ENCODE measurements at regions not wholly inside any gene's neighbourhood (a gene's known extent, or its start where the extent isn't known, plus 50 kb on each side); places are given as distances from the start of the nearest gene placed in this dataset.
A peak's percentile ranks its signal among the peaks of the same experiment; 100 is the strongest.

GRCh38 chr1:173122344-173122935 is 71.7 kb upstream of the TNFSF18 start:
- CTCF ChIA-PET (ENCODE audit: partially characterized antibody), result interaction anchor here (0.6 to 1.3 kb wide), 2 partner anchors 295 to 379 kb away, joined by 3 to 4 read pairs; no protein-coding TSS in a partner anchor
- Histone ChIP-seq H2BK5ac (ENCODE audit: low read depth, low read length) (no peak overlapping the region), H3K14ac (ENCODE audit: insufficient read length) (no peak overlapping the region), H2AFZ (ENCODE audit: low read length) (peak overlapping the region; percentile 67; the same call in 1 of the 2 replicates), H3K23me2 (ENCODE audit: low read depth, low read length) (peaks cover 2% of the 10 kb centered on the region; the same call in 1 of the 2 replicates), H3K56ac (replicated peaks; ENCODE audit: insufficient read length, low read depth, low read length) (no peak overlapping the region), H3K4me1 (replicated peaks in 1 of 4; ENCODE audit: control insufficient read depth in 3 of 4, insufficient read depth in 4 of 4, low read length in 3 of 4) (peaks cover 0 to 10% (median 5%) of the 10 kb centered on the region in 4 experiments; a peak in 4 of 7 replicates), H3K4me3 (ENCODE audit: extremely low read depth in 1 of 4, insufficient read depth in 2 of 4, low read depth in 3 of 4, low read length in 4 of 4) (peak overlapping the region in 1 of 4 experiments; percentile 20; a peak in 1 of 8 replicates), H3K79me2 (ENCODE audit: control insufficient read depth in 1 of 2, insufficient read depth in 2 of 2, low read length in 2 of 2) (no peaks in the 10 kb centered on the region), H4K20me1 (replicated peaks in 1 of 2; ENCODE audit: control insufficient read depth in 1 of 2, insufficient read depth in 2 of 2, low read length in 2 of 2) (no peaks in the 10 kb centered on the region), H2BK20ac (ENCODE audit: low read length) (no peak overlapping the region), H3K9me3 (ENCODE audit: insufficient read depth in 2 of 2, low read depth in 1 of 2, low read length in 1 of 2) (no peaks in the 10 kb centered on the region; a peak in 1 of 4 replicates), H3K27me3 (replicated peaks in 1 of 4; ENCODE audit: control insufficient read depth in 3 of 4, extremely low read depth in 1 of 4, insufficient read depth in 3 of 4, low read length in 3 of 4) (no peaks in the 10 kb centered on the region), H3K18ac (ENCODE audit: extremely low read depth, low read length) (no peak overlapping the region), H3K4ac (replicated peaks; ENCODE audit: insufficient read length, low read depth, low read length) (no peak overlapping the region), H2BK12ac (ENCODE audit: low read depth, low read length) (no peak overlapping the region), H3K36me3 (ENCODE audit: control insufficient read depth in 2 of 4, insufficient read depth in 4 of 4, low read length in 3 of 4) (no peaks in the 10 kb centered on the region), H3K27ac (ENCODE audit: low read depth, low read length) (no peak overlapping the region; the same call in 1 of the 2 replicates), H3K9ac (replicated peaks in 1 of 4; ENCODE audit: extremely low read depth in 1 of 4, low read depth in 3 of 4, low read length in 3 of 4) (no peak overlapping the region), H3K23ac (ENCODE audit: insufficient read length) (no peak overlapping the region), H2BK120ac (replicated peaks; ENCODE audit: low read depth, low read length) (peak overlapping the region; percentile 91), H4K5ac (ENCODE audit: insufficient read length, low read depth, low read length) (no peak overlapping the region), H4K8ac (ENCODE audit: extremely low read depth, insufficient read depth, low read length) (no peak overlapping the region), H4K91ac (replicated peaks; ENCODE audit: insufficient read length, low read length) (no peak overlapping the region), H2AK5ac (ENCODE audit: low read depth, low read length) (no peak overlapping the region), H3K79me1 (ENCODE audit: low read depth, low read length) (no peaks in the 10 kb centered on the region), H2BK15ac (ENCODE audit: low read length) (no peak overlapping the region), H3K4me2 (ENCODE audit: insufficient read depth in 1 of 2, low read depth in 2 of 2, low read length in 2 of 2) (peak overlapping the region; percentile 2 to 41; a peak in 2 of 4 replicates)
- no peak for FAIRE-seq
- DNase-seq (ENCODE audit: low read depth in 1 of 2, low spot score in 2 of 2), result no peak
- 100% methylated on average over 2 of the region's 2 CpGs; no CpG with 5 or more reads in 1 of the 2 experiments for WGBS, 2 experiments (ENCODE audit: extremely low coverage in 1 of 2, insufficient coverage in 1 of 2, insufficient read length in 1 of 2, insufficient replicate concordance in 2 of 2, low coverage in 1 of 2, low lambda C conversion rate in 2 of 2, missing lambda C conversion rate in 1 of 2)
- TF ChIP-seq SIN3A (conservative IDR thresholded peaks at IDR 0.05 in 1 of 2, IDR thresholded peaks at IDR 0.05 in 1 of 2; ENCODE audit: low read depth in 1 of 2, low read length in 2 of 2) (no peak), EGR1 (IDR thresholded peaks at IDR 0.05; ENCODE audit: borderline replicate concordance, low read depth, low read length) (no peak), JUN (IDR thresholded peaks at IDR 0.05; ENCODE audit: low read depth, low read length) (no peak), POLR2AphosphoS5 (IDR thresholded peaks at IDR 0.05; ENCODE audit: low read depth, low read length) (no peak), ATF3 (IDR thresholded peaks at IDR 0.05; ENCODE audit: insufficient read depth, low read depth, low read length) (no peak), PHF8 (conservative IDR thresholded peaks at IDR 0.05; ENCODE audit: low read depth, low read length) (no peak), KDM1A (IDR thresholded peaks at IDR 0.05; ENCODE audit: borderline replicate concordance, low read length) (no peak), YY1 (IDR thresholded peaks at IDR 0.05; ENCODE audit: low read depth, low read length) (no peak), HDAC2 (IDR thresholded peaks at IDR 0.05; ENCODE audit: borderline replicate concordance in 1 of 2, low read depth in 2 of 2, low read length in 2 of 2) (no peak)
- POLR2A ChIA-PET (ENCODE audit: partially characterized antibody), result interaction anchor here (0.7 kb wide), 1 partner anchor 327 kb away, joined by 3 read pairs; no protein-coding TSS in a partner anchor

Data from H1 (cell line).